Heart left ventricle (tissue), 13 donors: ENCODE measurements at regions not wholly inside any gene's neighbourhood (a gene's known extent, or its start where the extent isn't known, plus 50 kb on each side); places are given as distances from the start of the nearest gene placed in this dataset.

Experiments used
- CTCF ChIP-seq, 12 donors: fragments of 200-600 bp; sonication (generic) in 4 of 12; IDR thresholded peaks; one replicate each; pipeline versions ENCODE4 v1.5.0 to v1.8.0; 2018 to 2022; ENCODE audit warnings: antibody characterized with exemption in 12 of 12, mild to moderate bottlenecking in 5 of 12
- POLR2A ChIP-seq, 2 donors: fragments of 450-650 bp; IDR thresholded peaks; one replicate each; pipeline ENCODE4 v1.6.1; 2017; ENCODE audit warnings: antibody characterized with exemption in 2 of 2, mild to moderate bottlenecking in 2 of 2, moderate library complexity in 2 of 2
- donor health status: ischemic (EF 13 %, LVEDD 7.1; RV severe dilation, severe dysfunction).
- donor health status: DM: no; HTN: yes; CAD: no.
- donor health status: DM: no; HTN: no; CAD: no.
- donor health status: ischemic (EF 25% LVEDD 6.9; RV normal size, moderate dysfunction).
- donor health status: ischemic (EF 25% LVEDD 5.7; RV mildly dilated, moderate dysfunction).
- donor health status: ischemic (EF 35%, LVEDD 5.7; RV mildly dilated, moderate dysfunction).
- donor health status: nonischemic (EF 11% LVEDD 7.7; RV severe dilation, severe dysfunction).
- donor health status: DM: yes; HTN: yes; CAD: no.
- donor health status: PGD.
- donor health status: ischemic (EF 29% LVEDD 5.4; RV normal size, mild dysfunction).
- donor health status: nonischemic (EF 23%, LVEDD 6.1; RV moderate dilation, normal function).

- TF ChIP-seq CTCF (IDR thresholded peaks at IDR 0.05) (no peak), POLR2A (IDR thresholded peaks at IDR 0.05) (no peak)
These were observed 127.5 kb downstream of the PJA1 start for GRCh38 chrX:69037786-69038185.
